SJCRH30 (cell line): ENCODE measurements at regions not wholly inside any gene's neighbourhood (a gene's known extent, or its start where the extent isn't known, plus 50 kb on each side); places are given as distances from the start of the nearest gene placed in this dataset.
"Not testable (repeated sequence)": the region's sequence is repeated elsewhere in the genome, so short reads cannot be mapped to it uniquely, and the experiment has no call there.

Experiments
- DNase-seq, 2 experiments: peaks; one replicate each; pipeline ENCODE4 v3.0.0-alpha.2; 2015 to 2020
- H3K27ac ChIP-seq: fragments of 250-450 bp; sonication (Bioruptor Pico); 2 replicates; pipeline ENCODE4 v1.5.1; 2020; ENCODE audit warnings: mild to moderate bottlenecking, moderate library complexity
- H3K27me3 ChIP-seq: fragments of 250-450 bp; sonication (Bioruptor Pico); 2 replicates; pipeline ENCODE4 v1.5.1; 2020; ENCODE audit warnings: mild to moderate bottlenecking, moderate library complexity
- H3K36me3 ChIP-seq: fragments of 250-450 bp; sonication (Bioruptor Pico); 2 replicates; pipeline ENCODE4 v1.5.1; 2020; ENCODE audit warnings: mild to moderate bottlenecking, moderate library complexity
- H3K4me1 ChIP-seq: fragments of 250-450 bp; sonication (Bioruptor Pico); 2 replicates; pipeline ENCODE4 v1.5.1; 2020; ENCODE audit warnings: mild to moderate bottlenecking, moderate library complexity
- H3K4me3 ChIP-seq: fragments of 250-450 bp; sonication (Bioruptor Pico); 2 replicates; pipeline ENCODE4 v1.5.1; 2020; ENCODE audit warnings: mild to moderate bottlenecking, moderate library complexity
- H3K9me3 ChIP-seq: fragments of 250-450 bp; sonication (Bioruptor Pico); replicated peaks from 2 replicates; pipeline ENCODE4 v1.5.1; 2020; ENCODE audit warnings: mild to moderate bottlenecking, moderate library complexity

DNA sequence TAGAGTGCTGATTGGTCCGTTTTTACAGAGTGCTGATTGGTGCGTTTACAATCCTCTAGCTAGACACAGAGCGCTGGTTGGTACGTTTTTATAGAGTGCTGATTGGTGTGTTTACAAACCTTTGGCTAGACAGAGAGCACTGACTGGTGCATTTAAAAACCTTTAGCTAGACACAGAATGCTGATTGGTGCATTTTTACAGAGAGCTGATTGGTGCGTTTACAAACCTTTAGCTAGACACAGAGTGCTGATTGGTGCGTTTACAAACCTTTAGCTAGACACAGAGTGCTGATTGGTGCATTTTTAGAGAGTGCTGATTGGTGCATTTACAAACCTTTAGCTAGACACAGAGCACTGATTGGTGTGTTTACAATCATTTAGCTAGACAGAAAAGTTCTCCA lies 1430.9 kb upstream of the B3GALT2 start:
- not testable (repeated sequence) for H3K27me3 ChIP-seq, H3K4me3 ChIP-seq, H3K27ac ChIP-seq, DNase-seq, H3K4me1 ChIP-seq, H3K36me3 ChIP-seq, H3K9me3 ChIP-seq

DNA sequence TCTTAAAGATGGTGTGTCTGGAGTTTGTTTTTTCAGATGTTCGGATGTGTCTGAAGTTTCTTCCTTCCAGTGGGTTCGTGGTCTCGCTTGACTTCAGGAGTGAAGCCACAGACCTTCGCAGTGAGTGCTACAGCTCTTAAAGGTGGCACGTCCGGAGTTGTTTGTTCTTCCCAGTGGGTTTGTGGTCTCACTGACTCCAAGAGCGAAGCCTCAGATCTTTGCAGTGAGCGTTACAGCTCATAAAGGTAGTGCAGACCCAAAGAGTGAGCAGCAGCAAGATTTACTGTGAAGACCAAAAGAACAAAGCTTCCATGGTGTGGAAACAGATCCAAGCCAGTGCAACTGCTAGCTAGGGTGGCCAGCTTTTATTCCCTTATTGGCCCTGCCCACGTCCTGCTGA lies 1430.4 kb upstream of the B3GALT2 start:
- H3K36me3 ChIP-seq = no peaks in the 10 kb centered on the region
- DNase-seq = no peak
- H3K27ac ChIP-seq = no peak overlapping the region
- no peak overlapping the region for H3K4me3 ChIP-seq
- no peaks in the 10 kb centered on the region for H3K4me1 ChIP-seq
- no peaks in the 10 kb centered on the region for H3K9me3 ChIP-seq
- no peaks in the 10 kb centered on the region for H3K27me3 ChIP-seq

DNA sequence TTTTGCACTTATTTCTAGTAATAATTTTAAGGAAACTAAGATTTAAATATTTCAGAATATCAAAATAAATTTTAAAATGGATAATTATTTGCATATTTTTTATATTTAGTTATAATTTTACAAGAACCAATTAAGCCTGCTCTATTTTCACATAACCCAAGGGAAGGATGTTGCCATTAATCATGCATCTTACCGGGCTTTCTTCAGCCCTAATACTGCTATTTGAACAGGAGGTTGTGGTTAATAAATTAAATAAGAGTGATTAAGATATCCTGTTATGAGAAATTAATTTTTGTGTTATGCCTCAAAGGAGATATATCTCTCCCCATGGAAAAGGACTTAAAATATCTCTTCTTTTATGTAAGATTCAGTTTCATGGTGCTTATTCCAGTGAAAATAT lies 1415.8 kb upstream of the B3GALT2 start:
- no peak overlapping the region for H3K4me3 ChIP-seq
- H3K27me3 ChIP-seq = no peaks in the 10 kb centered on the region
- DNase-seq = no peak
- H3K9me3 ChIP-seq = no peaks in the 10 kb centered on the region
- no peaks in the 10 kb centered on the region for H3K36me3 ChIP-seq
- no peaks in the 10 kb centered on the region for H3K4me1 ChIP-seq
- no peak overlapping the region for H3K27ac ChIP-seq

DNA sequence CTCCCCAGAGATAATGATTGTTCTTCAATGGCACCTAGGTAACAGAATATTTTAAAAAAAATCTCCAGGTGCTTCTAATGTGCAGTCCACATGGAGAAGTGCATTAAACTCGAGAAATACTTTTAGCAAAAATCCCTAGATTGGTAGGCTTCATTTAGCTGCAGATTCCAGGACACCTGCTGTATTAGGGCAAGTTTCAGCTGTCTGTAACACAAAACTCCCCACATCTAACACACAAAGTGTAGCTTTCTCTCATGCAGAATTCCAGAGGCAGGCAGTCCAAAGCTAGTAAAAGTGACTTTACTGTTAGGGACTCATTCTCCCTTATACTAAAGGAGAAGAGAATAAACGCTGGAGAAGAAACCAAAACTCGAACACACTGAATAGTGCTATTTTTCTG lies 1414.3 kb upstream of the B3GALT2 start:
- Histone ChIP-seq H3K36me3 (no peaks in the 10 kb centered on the region), H3K27ac (no peak overlapping the region), H3K4me1 (no peaks in the 10 kb centered on the region), H3K27me3 (no peaks in the 10 kb centered on the region), H3K9me3 (no peaks in the 10 kb centered on the region), H3K4me3 (no peak overlapping the region)
- DNase-seq = peak in 1 of 2 experiments; percentile 27

DNA sequence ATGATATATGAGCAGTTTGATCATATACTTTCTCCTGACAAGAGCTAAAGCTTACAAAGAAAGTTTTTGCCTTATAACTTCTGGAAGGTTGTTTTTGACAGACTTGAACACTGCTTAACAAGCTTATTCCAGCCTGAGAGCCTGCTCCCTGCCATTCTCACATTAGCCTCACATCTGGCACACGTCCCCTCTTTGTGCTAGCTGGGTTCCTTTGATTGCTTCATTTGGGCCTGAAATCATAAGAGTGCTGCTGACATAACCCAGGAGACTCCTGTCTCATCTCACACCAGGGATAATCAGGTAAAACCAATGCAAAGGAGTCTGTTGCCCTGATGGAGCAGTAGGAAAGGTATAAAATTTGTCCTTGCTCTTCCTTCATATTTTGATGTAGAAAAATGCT lies 1411.7 kb upstream of the B3GALT2 start:
- DNase-seq = no peak
- no peaks in the 10 kb centered on the region for H3K4me1 ChIP-seq
- no peaks in the 10 kb centered on the region for H3K36me3 ChIP-seq
- no peaks in the 10 kb centered on the region for H3K27me3 ChIP-seq
- H3K9me3 ChIP-seq = no peaks in the 10 kb centered on the region
- no peak overlapping the region for H3K27ac ChIP-seq
- no peak overlapping the region for H3K4me3 ChIP-seq

DNA sequence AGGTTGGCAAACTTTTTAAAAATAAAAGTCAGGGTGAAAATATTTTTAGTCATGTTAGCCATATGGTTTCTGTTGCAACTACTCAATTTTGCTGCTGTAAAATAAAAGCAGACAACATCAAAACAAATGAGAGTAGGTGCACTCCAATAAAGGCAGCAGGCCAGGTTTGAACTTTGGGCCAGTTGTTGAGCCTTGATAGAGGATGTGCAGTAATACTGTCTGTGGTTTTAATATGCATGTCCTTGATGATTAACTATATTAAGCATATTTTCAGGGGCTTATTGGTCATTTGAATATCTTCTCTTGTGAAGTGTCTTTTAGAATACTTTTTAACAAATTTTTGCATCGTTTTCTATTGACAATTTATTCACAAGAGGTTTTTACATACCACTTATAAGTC lies 1399.9 kb upstream of the B3GALT2 start:
- no peak for DNase-seq
- H3K9me3 ChIP-seq = no peaks in the 10 kb centered on the region
- no peak overlapping the region for H3K27ac ChIP-seq
- H3K36me3 ChIP-seq = no peaks in the 10 kb centered on the region
- H3K27me3 ChIP-seq = no peaks in the 10 kb centered on the region
- no peak overlapping the region for H3K4me3 ChIP-seq
- H3K4me1 ChIP-seq = no peaks in the 10 kb centered on the region

DNA sequence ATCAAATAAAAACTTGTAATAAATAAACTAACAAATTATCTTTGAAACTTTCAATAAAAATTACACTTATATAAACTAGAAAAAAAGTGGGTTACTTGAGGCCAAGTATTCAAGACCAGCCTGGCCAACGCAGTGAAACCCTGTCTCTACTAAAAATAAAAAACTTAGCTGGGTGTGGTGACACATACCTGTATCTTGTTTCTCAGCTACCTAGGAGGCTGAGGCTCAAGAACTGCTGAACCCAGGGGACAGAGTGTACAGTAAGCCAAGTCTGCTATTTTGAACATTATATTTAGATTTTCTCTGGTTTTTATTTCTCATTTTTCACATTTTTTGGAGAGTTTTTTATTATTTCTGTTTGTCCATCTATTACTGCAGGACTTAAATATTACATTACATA lies 1397.6 kb upstream of the B3GALT2 start:
- no peak overlapping the region for H3K4me3 ChIP-seq
- no peak overlapping the region for H3K27ac ChIP-seq
- no peaks in the 10 kb centered on the region for H3K4me1 ChIP-seq
- DNase-seq = no peak
- no peaks in the 10 kb centered on the region for H3K36me3 ChIP-seq
- no peaks in the 10 kb centered on the region for H3K9me3 ChIP-seq
- no peaks in the 10 kb centered on the region for H3K27me3 ChIP-seq

DNA sequence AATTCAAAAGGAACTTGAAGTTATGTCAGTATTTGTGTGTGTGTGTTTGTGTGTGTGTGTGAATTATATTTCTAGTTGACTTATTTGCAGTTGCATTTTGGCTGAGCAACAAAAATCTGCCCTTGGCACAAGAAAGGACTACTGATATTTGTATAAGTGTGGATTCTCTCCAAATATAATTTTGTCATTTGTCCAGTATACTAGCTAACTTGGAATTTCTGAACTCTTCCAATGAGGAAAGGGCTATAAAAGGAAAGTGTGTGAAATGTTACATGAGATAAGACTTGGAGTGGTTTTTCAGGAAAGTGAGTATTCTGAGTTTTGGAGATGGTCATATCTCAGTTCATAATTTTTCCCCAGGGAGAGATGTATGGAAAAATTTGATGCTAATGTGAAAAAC lies 1384.1 kb upstream of the B3GALT2 start:
- H3K4me3 ChIP-seq = no peak overlapping the region
- H3K9me3 ChIP-seq = no peaks in the 10 kb centered on the region
- no peak overlapping the region for H3K27ac ChIP-seq
- no peaks in the 10 kb centered on the region for H3K36me3 ChIP-seq
- no peaks in the 10 kb centered on the region for H3K4me1 ChIP-seq
- no peaks in the 10 kb centered on the region for H3K27me3 ChIP-seq
- DNase-seq = no peak

DNA sequence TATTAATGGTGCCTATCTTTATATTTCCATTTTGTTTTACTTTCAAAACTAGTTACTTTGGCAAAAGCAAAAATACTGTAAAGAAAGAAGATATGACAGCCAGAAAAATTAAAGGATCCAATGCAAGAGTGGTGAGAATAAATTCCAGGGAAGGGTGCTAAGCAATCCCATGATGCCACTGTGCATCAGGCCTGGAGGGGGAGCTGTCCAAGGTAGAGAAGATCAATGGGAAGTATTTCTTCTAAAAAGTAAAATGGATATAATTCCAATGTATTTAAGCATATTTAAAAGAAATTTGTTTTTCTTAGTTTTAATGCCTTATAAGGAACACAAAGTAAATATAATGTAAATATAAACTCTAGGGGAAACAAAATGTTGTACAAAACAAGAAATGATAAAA lies 1382.2 kb upstream of the B3GALT2 start:
- no peak overlapping the region for H3K4me3 ChIP-seq
- no peaks in the 10 kb centered on the region for H3K27me3 ChIP-seq
- H3K27ac ChIP-seq = no peak overlapping the region
- no peaks in the 10 kb centered on the region for H3K4me1 ChIP-seq
- DNase-seq = peak in 1 of 2 experiments; percentile 16
- no peaks in the 10 kb centered on the region for H3K36me3 ChIP-seq
- no peaks in the 10 kb centered on the region for H3K9me3 ChIP-seq

DNA sequence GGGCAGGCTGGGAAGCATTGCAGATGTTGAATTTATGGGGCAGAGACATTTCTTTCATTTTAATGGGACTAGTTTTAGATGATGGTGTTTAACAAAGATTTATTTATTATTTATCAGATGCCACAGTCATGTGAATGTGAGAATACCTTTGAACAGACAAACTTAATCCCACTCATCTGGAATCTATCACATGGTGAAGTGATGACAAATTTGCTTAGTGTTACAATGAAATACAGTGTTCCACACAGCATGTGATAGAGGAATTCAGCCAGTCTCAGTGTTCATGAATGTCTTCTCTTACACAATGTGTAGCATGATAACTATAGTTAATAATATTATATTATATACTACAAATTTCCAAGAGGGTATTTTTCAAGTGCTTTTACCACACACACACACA lies 1361.7 kb upstream of the B3GALT2 start:
- Histone ChIP-seq H3K27me3 (no peaks in the 10 kb centered on the region), H3K27ac (no peak overlapping the region)

DNA sequence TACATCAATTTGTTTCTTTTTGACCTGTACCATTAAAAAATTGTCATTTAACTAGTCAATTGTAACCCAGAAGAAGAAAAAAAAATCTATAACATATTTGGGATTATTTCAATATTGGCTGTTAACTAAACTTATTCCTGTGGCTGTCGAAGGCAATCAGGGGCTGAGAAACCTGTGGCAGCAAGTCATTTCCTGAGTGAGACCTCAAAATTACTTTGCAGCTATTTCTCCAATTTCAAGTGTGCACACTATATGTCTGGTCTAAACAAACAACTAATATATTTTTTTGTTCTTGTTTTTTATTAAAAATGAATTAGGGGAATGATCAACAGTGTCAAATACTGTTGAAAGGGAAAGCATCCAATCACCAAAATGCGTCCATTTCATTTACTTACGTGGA lies 1357.6 kb upstream of the B3GALT2 start:
- no peak overlapping the region for H3K4me3 ChIP-seq
- H3K9me3 ChIP-seq = no peaks in the 10 kb centered on the region
- no peaks in the 10 kb centered on the region for H3K27me3 ChIP-seq
- no peaks in the 10 kb centered on the region for H3K36me3 ChIP-seq
- no peaks in the 10 kb centered on the region for H3K4me1 ChIP-seq
- no peak overlapping the region for H3K27ac ChIP-seq
- DNase-seq = no peak

More for the DNA sequence above, 1361.7 kb upstream of the B3GALT2 start:
- Histone ChIP-seq H3K4me3 (no peak overlapping the region), H3K4me1 (no peaks in the 10 kb centered on the region), H3K9me3 (no peaks in the 10 kb centered on the region), H3K36me3 (no peaks in the 10 kb centered on the region)
- no peak for DNase-seq

DNA sequence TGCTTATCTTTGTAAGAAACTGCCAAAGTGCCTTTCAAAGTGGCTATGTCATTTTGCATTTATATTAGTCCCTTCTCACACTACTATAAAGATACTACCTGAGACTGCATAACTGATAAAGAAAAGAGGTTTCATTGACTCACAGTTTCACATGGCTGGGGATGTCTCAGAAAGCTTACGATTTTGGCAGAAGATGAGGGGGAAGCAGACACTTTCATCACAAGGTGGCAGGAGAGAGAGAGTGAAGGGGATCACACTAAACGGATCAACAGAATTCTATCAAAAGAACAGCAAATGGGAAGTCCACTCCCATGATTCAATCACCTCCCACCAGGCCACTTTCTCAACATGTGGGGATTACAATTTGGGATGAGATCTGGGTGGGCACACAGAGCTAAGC lies 1352.0 kb upstream of the B3GALT2 start:
- Histone ChIP-seq H3K4me3 (no peak overlapping the region), H3K27ac (no peak overlapping the region), H3K27me3 (no peaks in the 10 kb centered on the region), H3K9me3 (no peaks in the 10 kb centered on the region), H3K36me3 (no peaks in the 10 kb centered on the region), H3K4me1 (no peaks in the 10 kb centered on the region)
- DNase-seq = no peak

DNA sequence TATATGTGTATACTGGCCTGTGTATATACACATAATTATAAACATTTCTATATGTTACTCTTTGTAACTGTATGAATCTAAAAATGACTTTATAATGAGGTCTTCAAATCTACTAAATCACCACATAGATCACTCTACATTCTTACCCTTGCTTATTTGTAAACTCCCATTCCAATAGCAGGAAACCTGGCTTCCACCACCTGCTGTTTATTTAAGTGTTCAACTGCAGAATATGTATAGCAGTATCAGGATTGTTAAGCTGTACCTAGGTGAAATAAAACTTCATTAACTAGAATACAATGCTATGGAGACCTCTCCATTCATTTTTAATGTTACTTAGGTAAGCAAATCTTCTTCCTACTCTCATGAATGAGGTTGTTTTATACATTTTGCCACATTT lies 1351.1 kb upstream of the B3GALT2 start:
- Histone ChIP-seq H3K36me3 (no peaks in the 10 kb centered on the region), H3K27me3 (no peaks in the 10 kb centered on the region), H3K4me3 (no peak overlapping the region), H3K9me3 (no peaks in the 10 kb centered on the region), H3K27ac (no peak overlapping the region), H3K4me1 (no peaks in the 10 kb centered on the region)
- no peak for DNase-seq

DNA sequence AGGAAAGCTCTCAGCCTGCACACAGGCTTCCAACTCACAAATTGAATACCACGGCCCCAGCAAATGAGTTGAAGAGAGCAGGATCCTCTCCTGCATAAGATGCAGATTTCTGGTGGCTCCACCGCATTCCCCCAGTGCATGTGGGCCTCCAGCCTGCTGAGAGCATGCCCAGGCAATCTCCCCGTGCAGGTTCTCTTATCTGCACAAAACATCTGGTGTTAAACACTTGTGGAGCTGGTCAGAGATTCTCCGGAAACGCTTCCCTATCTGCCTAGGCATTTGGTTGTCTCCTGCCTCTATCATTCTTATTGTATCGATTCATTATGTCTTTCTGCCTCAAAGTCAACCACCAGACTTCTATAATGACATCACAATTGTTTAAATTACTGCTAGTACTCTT lies 1349.0 kb upstream of the B3GALT2 start:
- DNase-seq = no peak
- H3K36me3 ChIP-seq = no peaks in the 10 kb centered on the region
- H3K4me3 ChIP-seq = no peak overlapping the region
- H3K27me3 ChIP-seq = no peaks in the 10 kb centered on the region
- H3K4me1 ChIP-seq = no peaks in the 10 kb centered on the region
- no peaks in the 10 kb centered on the region for H3K9me3 ChIP-seq
- no peak overlapping the region for H3K27ac ChIP-seq

DNA sequence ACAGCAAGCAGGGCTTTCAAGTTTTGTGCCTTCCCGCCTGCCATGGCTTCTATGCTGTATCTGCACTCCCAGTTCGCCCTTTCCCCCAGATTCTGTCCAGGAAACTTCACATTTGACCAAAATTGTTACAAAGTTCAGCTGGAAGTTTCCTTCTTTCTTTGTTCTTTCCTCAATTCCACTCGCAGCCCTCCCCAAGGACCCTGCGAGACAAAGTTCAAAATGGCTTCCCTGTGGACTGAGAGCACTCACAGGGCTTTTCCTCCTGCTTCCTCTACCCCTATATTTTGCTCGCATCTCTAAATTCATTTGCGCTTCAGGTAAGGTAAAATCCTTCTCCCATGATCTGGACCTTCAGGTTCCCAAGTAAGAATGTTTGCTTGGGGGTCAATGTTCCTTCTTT lies 1348.4 kb upstream of the B3GALT2 start:
- no peaks in the 10 kb centered on the region for H3K4me1 ChIP-seq
- H3K4me3 ChIP-seq = no peak overlapping the region
- no peaks in the 10 kb centered on the region for H3K27me3 ChIP-seq
- no peak overlapping the region for H3K27ac ChIP-seq
- no peak for DNase-seq
- H3K36me3 ChIP-seq = no peaks in the 10 kb centered on the region
- no peaks in the 10 kb centered on the region for H3K9me3 ChIP-seq

DNA sequence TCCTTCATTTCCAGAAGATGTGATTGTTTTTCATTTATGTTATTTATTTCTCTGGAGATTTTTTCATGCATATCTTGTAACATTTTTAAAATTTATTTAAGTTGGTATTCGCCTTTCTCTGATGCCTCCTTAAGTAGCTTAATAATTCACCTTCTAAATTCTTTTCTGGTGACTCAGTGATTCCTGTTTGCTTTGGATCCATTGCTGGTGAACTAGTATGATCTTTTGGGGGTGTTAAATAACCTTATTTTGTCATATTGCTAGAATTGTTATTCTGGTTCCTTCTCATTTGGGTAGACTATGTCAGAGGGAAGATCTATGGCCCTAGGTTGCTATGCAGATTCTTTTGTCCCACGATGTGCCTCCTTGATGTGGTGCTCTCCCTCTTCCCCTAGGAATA lies 1347.2 kb upstream of the B3GALT2 start:
- no peaks in the 10 kb centered on the region for H3K27me3 ChIP-seq
- H3K9me3 ChIP-seq = no peaks in the 10 kb centered on the region
- H3K4me3 ChIP-seq = no peak overlapping the region
- H3K36me3 ChIP-seq = no peaks in the 10 kb centered on the region
- no peak overlapping the region for H3K27ac ChIP-seq
- no peak for DNase-seq
- H3K4me1 ChIP-seq = no peaks in the 10 kb centered on the region

DNA sequence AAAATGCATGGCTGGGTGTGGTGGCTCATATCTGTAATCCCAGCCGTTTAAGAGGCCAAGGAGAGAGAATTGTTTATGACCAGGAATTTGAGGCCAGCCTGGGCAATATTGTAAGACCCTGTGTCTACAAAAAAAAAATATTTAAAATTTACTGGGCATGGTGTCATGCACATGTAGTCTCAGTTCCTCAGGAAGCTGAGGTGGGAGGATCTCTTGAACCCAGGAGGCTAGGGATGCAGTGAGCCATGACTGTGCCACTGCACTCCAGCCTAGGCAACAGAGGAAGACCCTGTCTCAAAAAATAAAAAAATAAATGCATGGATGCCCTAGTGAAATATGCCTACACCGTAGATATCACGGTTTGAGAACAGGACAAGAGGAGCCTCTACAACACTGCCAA lies 1331.2 kb upstream of the B3GALT2 start:
- no peaks in the 10 kb centered on the region for H3K9me3 ChIP-seq
- no peaks in the 10 kb centered on the region for H3K27me3 ChIP-seq
- no peaks in the 10 kb centered on the region for H3K4me1 ChIP-seq
- no peak for DNase-seq
- H3K36me3 ChIP-seq = no peaks in the 10 kb centered on the region
- H3K27ac ChIP-seq = no peak overlapping the region
- H3K4me3 ChIP-seq = no peak overlapping the region
